HG02840 (cell line): ENCODE measurements at regions not wholly inside any gene's neighbourhood (a gene's known extent, or its start where the extent isn't known, plus 50 kb on each side); places are given as distances from the start of the nearest gene placed in this dataset.
"Not testable (repeated sequence)": the region's sequence is repeated elsewhere in the genome, so short reads cannot be mapped to it uniquely, and the experiment has no call there.

Source experiments
- ATAC-seq: cut with Tn5 transposase; IDR thresholded peaks from one replicate; pipeline ENCODE4 v1.9.1; 2021; ENCODE audit warnings: mild to moderate bottlenecking, moderate library complexity, moderate number of reproducible peaks; ENCODE audit not compliant: unreplicated experiment, low FRiP score

DNA sequence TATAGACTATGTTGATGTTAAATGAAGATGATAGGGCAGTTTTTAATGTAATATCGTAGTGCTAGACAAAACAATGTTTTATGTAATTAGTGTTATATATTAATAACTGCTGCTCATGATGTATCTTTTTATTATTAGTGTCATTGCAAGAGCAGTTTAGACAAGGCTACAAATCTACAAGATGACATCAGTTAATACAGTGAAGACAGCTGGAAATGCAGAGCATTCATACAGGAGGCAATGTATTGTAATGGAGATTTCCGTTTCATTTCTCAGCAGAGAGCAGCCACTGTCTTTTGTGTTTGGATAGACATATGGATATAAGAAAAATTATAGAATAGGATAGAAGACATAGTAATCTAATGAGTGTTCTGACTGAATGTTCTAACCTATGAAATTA is 178.0 kb downstream of the FOXG1 start:
- ATAC-seq, result no peak

DNA sequence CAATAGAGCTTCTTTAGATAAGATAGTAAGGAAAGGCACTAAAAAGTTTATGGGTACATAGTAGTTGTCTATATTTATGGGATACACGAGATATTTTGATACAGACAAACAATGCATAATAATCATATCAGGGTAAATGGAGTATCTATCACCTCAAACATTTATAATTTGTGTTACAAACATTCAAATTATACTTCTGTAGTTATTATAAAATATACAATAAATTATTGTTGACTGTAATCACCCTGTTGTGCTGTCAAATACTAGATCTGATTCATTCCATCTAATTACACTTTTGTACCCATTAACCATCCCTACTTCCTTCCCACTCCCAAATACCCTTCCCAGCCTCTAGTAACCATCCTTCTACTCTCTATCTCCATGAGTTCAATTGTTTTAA is 179.7 kb downstream of the FOXG1 start:
- ATAC-seq, result no peak

DNA sequence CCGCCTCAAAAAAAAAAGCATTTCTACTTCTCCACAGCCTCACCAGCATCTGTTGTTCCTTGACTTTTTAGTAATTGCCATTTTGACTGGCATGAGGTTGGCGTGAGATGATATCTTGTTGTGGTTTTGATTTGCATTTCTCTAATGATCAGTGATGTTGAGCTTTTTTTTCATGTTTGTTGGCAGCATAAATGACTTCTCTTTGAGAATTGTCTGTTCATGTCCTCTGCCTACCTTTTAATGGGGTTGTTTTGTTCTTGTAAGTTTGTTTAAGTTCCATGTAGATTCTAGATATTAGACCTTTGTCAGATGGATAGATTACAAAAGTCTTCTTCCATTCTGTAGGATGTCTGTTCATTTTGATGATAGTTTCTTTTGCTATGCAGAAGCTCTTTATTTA is 182.9 kb downstream of the FOXG1 start:
- ATAC-seq, result no peak

DNA sequence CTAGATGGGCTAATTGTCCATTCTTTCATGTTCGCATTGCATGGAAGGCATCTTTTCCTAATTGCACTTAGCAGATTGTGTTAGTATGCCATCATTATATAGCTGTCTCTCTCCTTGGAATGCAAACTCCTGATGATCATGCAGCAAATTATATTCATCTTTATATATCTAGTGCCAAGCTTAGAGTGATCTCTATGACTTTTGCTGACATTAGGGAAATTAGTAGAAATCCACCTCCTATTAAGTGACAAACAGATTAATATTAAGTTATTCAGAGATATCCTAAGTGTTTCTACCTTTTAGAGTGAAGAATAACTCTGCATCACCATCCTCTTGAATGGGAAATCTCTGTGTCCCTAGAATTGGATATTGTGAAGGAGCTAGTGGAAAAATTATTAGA is 185.6 kb downstream of the FOXG1 start:
- ATAC-seq, result no peak

DNA sequence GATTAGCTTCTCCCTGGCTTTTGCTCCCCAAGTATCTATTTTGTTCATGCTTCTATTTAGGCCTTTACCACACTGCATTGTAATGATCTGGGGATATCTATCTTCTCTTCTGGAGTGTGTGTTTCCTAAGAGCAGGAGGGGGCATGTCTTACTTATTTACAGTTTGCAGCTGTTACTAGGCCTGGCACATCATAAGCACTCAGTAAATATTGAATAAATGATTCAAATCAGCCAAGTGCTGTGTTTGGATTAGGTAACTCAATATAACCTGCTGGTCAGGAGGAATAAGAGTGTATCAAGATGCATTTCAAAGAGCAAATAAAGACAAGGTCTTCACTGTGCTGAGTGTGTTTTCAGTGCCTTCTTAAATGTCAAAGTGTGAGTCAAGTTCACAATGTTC is 186.1 kb downstream of the FOXG1 start:
- ATAC-seq, result no peak

DNA sequence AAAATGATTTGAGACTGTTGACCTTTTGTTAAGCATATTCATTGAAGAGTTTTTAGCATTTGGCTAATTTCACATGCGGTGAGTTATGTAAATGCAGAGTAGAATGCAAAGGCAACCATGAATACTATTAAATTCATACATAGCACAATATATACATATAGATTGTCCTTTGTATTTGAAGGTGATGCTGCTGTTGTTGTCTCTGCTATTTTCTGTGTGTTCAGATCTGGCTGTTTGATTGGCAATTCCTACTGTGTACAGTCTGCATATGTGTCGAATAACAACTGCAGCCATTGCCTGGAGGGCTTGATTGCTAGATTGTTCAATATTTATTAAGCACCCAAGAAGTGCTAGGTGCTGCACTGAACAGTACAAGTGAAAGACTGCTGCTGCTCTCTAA is 187.4 kb downstream of the FOXG1 start:
- no peak for ATAC-seq

DNA sequence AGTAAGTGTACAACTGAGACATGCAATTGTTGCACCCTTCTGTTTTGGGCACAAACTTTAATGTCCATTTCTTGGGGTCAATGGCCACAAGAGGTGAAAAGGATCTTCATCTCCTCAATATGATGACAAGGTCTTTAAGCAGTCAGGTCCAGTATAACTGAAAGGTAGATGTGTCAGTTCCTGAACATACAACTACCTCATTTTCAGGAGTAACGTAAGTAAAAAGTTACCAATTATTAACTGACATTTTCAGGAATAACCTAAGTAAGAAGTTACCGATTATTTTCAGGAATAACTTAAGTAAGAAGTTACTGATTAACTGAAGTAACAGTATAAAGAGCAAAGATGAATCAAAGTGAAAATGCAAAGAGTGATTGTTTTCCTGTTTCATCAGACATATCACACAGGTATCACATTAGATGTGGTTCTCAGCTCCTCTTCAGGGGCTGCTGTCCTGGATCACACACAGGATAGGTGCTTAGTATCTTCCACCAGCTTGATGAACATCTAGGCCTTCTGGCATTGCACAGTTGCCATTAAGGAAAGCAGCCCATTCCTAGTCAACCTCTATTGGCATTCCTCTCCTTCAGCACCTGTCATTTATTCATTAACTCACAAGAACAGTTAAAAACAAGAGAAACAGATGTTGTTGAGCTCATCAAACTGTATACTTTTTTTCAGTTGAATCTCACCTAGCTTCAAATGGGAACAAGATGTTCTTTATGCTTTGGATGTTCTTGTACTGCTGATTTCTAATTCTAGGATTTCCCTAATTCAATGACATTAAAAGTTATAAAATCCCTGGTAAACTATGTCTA is 200.0 kb downstream of the FOXG1 start:
- ATAC-seq, result peak; percentile 95

DNA sequence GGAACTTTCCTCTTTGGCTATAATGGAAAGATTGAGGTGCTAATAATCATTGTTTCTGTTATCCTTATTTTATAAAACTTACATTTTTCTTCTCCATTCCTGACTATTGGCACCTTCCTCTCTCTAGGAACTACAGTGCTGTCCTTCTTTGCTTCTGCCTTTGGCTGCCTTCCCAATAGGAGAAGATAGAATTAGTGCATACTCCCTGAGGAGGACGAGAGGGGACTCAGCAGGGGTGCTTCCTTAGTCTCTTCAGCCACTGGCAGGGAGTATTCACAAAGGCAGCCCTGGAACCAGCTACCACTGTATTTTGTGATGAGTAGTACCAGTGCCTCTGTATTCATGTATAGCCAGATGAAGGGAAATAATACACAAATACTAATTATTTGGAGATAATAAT is 208.5 kb downstream of the FOXG1 start:
- ATAC-seq, result no peak

DNA sequence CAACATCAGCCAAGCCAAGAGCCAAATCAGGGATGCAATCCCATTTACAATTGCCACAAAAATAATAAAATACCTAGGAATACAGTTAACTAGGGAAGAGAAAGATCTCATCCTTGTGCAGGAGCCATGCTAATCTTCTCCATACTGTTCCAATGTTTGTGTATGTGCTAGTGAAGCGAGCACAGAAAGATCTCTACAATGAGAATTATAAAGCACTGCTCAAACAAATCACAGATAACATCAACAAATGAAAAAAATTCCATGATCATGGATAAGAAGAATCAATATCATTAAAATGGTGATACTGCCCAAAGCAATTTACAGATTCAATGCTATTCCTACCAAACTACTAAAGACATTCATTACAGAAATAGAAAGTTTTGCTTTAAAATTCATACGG is 215.6 kb downstream of the FOXG1 start:
- no peak for ATAC-seq

DNA sequence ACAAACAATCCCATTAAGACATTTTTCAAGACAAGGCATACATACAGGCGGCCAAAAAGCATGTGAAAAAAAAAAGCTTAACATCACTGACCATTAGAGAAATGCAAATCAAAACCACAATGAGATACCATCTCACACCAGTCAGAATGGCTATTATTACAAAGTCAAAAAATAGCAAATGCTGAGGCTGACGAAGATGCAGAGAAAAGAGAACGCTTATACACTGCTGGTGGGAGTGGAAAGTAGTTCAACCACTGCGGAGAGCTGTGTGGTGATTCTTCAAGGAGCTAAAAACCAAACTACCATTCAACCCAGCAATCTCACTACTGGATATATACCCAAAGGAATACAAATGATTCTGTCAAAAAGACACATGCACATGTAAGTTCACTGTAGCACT is 216.7 kb downstream of the FOXG1 start:
- ATAC-seq, result no peak

DNA sequence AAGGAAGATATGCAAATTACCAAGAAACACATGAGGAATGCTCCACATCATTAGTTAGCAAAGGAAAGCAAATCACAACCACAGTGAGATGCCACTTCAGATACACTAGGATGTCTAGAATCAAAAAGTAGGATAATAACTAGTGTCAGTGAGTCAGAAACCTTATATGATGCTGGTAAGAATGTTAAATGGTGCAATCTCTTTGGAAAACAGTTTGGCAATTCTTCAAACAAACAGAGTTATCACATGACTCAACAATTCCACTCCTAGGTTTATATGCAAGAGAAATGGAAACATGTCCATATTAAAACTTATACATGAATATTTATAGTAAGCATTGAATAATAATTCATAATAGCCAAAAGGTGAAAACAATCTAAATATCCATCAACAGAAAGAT is 220.9 kb downstream of the FOXG1 start:
- no peak for ATAC-seq

DNA sequence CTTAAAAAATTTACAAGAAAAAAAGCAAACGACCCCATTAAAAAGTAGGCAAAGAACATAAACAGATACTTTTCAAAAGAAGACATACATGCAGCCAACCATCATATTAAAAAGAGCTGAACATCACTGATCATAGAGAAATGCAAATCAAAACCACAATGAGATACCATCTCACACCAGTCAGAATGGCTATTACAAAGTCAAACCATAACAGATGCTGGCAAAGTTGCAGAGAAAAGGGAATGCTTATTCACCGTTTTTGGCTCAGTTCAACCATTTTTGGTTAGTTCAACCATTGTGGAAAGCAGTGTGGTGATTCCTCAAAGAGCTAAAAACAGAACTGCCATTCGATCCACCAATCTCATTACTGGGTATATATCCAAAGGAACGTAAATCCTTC is 230.6 kb downstream of the FOXG1 start:
- not testable (repeated sequence) for ATAC-seq

DNA sequence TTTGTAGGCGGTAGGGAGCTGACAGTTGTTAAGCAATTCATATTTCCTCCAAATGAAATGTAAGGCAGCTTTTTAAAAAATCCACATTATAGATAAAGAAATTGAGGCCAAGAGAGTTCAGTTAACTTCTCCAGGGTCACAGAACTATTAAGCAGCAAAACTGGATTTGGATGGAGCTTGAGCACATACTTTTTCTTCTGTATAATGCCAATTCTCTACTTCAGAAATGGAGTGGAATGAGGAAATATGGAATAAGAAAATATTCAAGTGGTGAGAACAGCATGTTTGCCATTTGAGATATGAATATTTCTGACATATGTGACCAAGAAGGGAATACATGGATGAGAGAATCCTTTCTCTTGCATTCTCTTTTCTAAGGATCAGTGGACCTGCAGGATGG is 233.1 kb downstream of the FOXG1 start:
- ATAC-seq, result no peak

DNA sequence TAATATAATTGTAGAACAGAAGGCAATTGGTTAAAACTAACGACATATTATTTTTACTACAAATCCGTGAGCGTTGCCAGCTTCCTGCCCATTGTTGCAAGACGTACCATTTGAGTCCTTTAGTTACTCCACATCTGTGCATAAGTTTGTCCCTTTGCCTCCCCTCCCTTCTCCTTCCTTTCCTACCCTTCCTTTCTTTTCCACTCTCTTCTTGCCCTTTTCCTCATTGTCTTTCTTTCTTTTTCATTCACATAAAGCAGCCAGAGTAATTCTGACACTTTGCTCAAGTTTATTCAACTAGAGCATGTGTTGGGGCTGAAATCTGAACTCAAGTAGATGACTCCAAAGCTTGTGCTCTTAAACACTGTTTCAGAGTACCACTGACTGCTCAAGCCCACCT is 239.1 kb downstream of the FOXG1 start:
- ATAC-seq, result no peak

DNA sequence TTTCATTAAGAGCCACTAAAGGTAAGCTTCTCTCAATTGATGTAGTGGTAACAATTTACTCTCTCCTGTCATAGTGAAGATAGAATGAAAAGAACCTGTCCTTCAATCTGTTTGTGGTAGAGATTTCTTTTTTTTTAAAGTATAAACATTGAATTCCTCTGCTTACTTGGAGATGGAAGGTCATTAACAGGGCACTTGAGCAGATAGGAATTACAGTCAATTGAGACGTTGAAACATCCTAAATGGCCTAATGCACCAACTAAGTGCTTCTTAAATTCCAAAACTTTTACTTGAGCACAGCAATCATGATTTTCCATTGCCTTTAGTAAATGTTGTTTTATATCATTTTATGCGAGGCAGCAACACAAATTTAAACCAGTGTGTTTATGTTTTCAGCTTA is 241.4 kb downstream of the FOXG1 start:
- no peak for ATAC-seq

DNA sequence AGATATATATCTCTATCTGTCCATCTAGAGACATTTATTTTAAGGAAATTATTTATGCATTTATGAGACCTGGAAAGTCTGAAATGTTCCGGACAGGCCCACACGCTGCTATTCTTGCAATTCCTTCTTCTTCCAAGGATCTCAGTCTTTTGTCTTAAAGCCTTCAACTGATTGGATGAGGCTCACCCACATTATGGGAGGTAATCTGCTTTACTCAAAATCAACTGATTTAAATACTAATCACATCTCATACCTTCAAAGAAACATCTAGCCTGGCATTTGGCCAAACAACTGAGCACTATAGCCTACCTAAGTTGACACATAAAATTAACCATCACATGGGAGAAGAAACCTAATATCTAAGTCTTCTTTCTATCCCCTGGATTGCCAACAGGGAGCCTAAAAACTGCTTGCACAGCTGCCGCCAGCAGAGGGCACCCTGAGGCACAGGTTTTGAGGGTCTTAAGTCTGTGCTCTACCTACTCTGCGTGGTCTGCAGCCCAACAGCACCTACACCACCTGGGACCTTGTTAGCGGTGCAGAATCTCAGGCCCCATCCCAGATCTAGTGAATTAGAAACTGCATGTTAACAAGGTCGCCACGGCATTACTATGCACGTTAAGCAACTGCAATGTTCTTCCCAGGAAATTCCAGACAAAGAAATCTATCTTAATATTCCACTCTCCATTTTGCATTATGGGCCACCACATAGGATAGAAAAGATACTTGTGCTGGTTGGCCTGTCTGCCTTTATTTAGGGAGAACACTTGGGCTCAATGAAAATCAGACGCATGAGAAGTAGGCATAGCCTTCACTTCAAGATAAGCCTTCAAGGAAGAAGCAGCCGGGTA is 249.7 kb downstream of the FOXG1 start:
- ATAC-seq, result no peak

DNA sequence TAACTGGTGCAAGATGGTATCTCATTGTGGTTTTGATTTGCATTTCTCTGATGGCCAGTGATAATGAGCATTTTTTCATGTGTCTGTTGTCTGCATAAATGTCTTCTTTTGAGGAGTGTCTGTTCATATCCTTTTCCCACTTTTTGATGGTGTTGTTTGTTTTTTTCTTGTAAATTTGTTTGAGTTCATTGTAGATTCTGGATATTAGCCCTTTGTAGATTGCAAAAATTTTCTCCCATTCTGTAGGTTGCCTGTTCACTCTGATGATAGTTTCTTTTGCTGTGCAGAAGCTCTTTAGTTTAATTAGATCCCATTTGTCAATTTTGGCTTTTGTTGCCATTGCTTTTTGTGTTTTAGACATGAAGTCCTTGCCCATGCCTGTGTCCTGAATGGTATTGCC is 256.9 kb downstream of the FOXG1 start:
- ATAC-seq, result not testable (repeated sequence)

DNA sequence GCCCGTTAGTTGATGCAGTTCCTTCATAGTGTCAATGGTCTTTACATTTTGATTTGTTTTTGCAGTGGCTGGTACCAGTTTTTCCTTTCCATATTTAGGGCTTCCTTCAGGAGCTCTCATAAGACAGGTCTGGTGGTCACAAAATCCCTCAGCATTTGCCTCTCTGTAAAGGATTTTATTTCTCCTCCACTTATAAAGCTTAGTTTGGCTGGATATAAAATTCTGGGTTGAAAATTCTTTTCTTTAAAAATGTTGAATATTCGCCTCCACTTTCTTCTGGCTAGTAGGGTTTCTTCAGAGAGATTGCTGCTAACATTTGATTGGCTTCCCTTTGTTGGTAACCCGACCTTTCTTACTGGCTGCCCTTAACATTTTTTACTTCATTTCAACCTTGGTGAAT is 260.9 kb downstream of the FOXG1 start:
- ATAC-seq, result not testable (repeated sequence)

DNA sequence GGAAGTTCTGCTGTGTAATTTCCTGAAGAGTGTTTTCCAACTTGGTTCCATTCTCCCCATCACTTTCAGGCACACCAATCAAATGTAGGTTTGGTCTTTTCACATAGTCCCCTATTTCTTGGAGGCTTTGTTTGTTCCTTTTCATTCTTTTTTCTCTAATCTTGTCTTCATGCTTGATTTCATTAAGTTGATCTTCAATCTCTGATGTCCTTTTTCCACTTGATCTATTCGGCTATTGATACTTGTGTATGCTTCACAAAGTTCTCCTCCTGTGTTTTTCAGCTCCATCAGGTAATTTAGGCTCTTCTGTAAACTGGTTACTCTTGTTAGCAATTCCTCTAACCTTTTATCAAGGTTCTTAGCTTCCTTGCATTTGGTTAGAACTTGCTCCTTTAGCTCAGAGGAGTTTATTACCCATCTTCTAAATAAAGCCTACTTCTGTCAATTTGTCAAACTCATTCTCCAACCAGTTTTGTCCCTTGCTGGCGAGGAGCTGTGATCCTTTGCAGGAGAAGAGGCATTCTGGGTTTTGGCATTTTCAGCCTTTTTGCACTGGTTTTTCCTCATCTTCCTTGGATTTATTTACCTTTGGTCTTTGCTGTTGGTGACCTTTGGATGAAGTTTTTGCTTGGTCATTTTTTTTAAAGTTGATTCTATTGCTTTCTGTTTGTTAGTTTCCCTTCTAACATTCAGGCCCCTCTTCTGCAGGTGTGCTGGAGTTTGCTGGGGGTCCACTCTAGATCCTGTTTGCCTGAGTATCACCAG is 261.5 kb downstream of the FOXG1 start:
- ATAC-seq, result not testable (repeated sequence)

DNA sequence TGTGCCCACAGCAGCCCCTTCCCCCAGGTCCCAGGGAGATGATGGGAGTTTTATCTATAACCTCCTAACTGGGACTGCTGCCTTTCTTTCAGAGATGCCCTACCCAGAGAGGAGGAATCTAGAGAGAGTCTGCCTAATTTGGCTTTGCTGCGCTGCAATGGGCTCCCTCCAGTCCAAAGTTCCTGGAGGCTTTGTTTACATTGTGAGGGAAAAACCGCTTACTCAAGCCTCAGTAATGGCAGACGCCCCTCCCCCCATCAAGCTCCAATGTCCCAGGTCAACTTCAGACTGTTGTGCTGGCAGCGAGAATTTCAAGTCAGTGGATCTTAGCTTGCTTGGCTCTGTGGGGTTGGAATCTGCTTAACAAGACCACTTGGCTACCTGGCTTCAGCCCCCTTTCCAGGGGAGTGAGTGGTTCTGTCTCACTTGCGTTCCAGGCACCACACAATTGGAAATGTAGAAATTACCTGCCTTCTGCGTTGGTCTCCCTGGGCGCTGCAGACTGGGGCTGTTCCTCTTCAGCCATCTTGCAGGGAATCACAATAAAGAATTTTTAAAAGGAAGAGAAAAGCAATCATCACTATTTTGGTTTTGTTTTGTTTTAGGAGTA is 262.5 kb downstream of the FOXG1 start:
- ATAC-seq, result no peak

DNA sequence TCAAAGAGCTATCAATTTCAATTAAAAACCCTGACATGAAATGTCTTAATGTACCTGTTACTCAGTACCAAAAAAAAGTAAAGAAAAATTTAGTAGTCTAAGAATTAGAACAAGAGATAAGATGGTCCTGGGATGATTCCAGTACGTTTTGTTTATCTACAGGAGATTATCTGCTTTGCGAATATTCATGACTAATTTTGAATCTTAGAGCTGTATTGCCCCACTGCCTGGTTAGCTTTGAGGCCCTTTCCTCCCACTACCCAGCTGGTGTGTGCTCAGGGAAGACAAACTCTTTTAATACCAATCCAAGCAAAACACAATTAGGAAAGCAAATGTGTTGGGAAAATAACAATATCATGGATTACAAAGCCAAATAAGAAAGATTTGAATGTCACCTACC is 263.5 kb downstream of the FOXG1 start:
- ATAC-seq, result no peak
